ENCODE measurements at regions not wholly inside any gene's neighbourhood (a gene's known extent, or its start where the extent isn't known, plus 50 kb on each side); places are given as distances from the start of the nearest gene placed in this dataset.

- POLR2A ChIA-PET: no interaction called here
- no peaks in the 10 kb centered on the region for H3K36me3 ChIP-seq (ENCODE audit: insufficient read depth, low read length)
- no peaks in the 10 kb centered on the region for H3K27me3 Mint-ChIP-seq
- no peak overlapping the region for H3K27ac Mint-ChIP-seq
- no peak overlapping the region for H3K27ac ChIP-seq (ENCODE audit: low read depth in 1 of 2, low read length in 2 of 2)
- no peak for DNase-seq
- no peaks in the 10 kb centered on the region for H3K9me3 ChIP-seq (ENCODE audit: control insufficient read depth in 1 of 2, insufficient read depth in 1 of 2, low read length in 2 of 2)
- H3K4me1 Mint-ChIP-seq (ENCODE audit: low read depth): no peaks in the 10 kb centered on the region
- peaks cover 15% of the 10 kb centered on the region for H3K9me3 Mint-ChIP-seq
- CTCF ChIA-PET: no interaction called here
- H3K27me3 ChIP-seq (ENCODE audit: control insufficient read depth in 1 of 2, insufficient read depth in 2 of 2, low read length in 2 of 2): no peaks in the 10 kb centered on the region
- no peak for TF ChIP-seq CTCF (IDR thresholded peaks at IDR 0.05)
- H3K36me3 Mint-ChIP-seq (ENCODE audit: low read depth): no peaks in the 10 kb centered on the region
- intact Hi-C loops (cut with DNase I, micrococcal nuclease): no loop called here
- H3K4me3 ChIP-seq (ENCODE audit: low read length): no peak overlapping the region
- no peaks in the 10 kb centered on the region for H3K4me1 ChIP-seq (ENCODE audit: insufficient read depth, low read length)
- H3K4me3 Mint-ChIP-seq: no peak overlapping the region
- ATAC-seq (ENCODE audit: poor library complexity): no peak
Measured at GRCh38 chr10:2460812-2461211, 606.5 kb upstream of the PFKP start.

GRCh38 chr10:2459713-2460112 is 607.6 kb upstream of the PFKP start:
- Mint-ChIP-seq H3K9me3 (peaks cover 10% of the 10 kb centered on the region), H3K27me3 (no peaks in the 10 kb centered on the region), H3K4me1 (ENCODE audit: low read depth) (no peaks in the 10 kb centered on the region), H3K4me3 (no peak overlapping the region), H3K27ac (no peak overlapping the region), H3K36me3 (ENCODE audit: low read depth) (no peaks in the 10 kb centered on the region)
- Histone ChIP-seq H3K27me3 (ENCODE audit: control insufficient read depth in 1 of 2, insufficient read depth in 2 of 2, low read length in 2 of 2) (no peaks in the 10 kb centered on the region), H3K9me3 (ENCODE audit: control insufficient read depth in 1 of 2, insufficient read depth in 1 of 2, low read length in 2 of 2) (no peaks in the 10 kb centered on the region), H3K27ac (ENCODE audit: low read depth in 1 of 2, low read length in 2 of 2) (no peak overlapping the region), H3K4me1 (ENCODE audit: insufficient read depth, low read length) (no peaks in the 10 kb centered on the region), H3K4me3 (ENCODE audit: low read length) (no peak overlapping the region), H3K36me3 (ENCODE audit: insufficient read depth, low read length) (no peaks in the 10 kb centered on the region)
- no peak for ATAC-seq (ENCODE audit: poor library complexity)
- ChIA-PET POLR2A (no interaction called here), CTCF (no interaction called here)
- TF ChIP-seq CTCF (IDR thresholded peaks at IDR 0.05): no peak
- intact Hi-C loops (cut with DNase I, micrococcal nuclease): no loop called here
- no peak for DNase-seq

- Histone ChIP-seq H3K4me3 (ENCODE audit: low read length) (no peak overlapping the region), H3K27me3 (ENCODE audit: control insufficient read depth in 1 of 2, insufficient read depth in 2 of 2, low read length in 2 of 2) (no peaks in the 10 kb centered on the region), H3K9me3 (ENCODE audit: control insufficient read depth in 1 of 2, insufficient read depth in 1 of 2, low read length in 2 of 2) (no peaks in the 10 kb centered on the region), H3K36me3 (ENCODE audit: insufficient read depth, low read length) (no peaks in the 10 kb centered on the region), H3K27ac (ENCODE audit: low read depth in 1 of 2, low read length in 2 of 2) (no peak overlapping the region), H3K4me1 (ENCODE audit: insufficient read depth, low read length) (no peaks in the 10 kb centered on the region)
- intact Hi-C loops (cut with DNase I, micrococcal nuclease): no loop called here
- H3K4me1 Mint-ChIP-seq (ENCODE audit: low read depth): no peaks in the 10 kb centered on the region
- DNase-seq (no peak), ATAC-seq (ENCODE audit: poor library complexity) (no peak)
- peaks cover 4% of the 10 kb centered on the region for H3K27me3 Mint-ChIP-seq
- no peak overlapping the region for H3K4me3 Mint-ChIP-seq
- peaks cover 4% of the 10 kb centered on the region for H3K9me3 Mint-ChIP-seq
- POLR2A ChIA-PET: no interaction called here
- CTCF ChIA-PET: no interaction called here
- no peaks in the 10 kb centered on the region for H3K36me3 Mint-ChIP-seq (ENCODE audit: low read depth)
- TF ChIP-seq CTCF (IDR thresholded peaks at IDR 0.05): no peak
- H3K27ac Mint-ChIP-seq: no peak overlapping the region
Measured at GRCh38 chr10:2456834-2457233, 610.5 kb upstream of the PFKP start.
